ENCODE measurements at regions not wholly inside any gene's neighbourhood (a gene's known extent, or its start where the extent isn't known, plus 50 kb on each side); places are given as distances from the start of the nearest gene placed in this dataset.

DNA sequence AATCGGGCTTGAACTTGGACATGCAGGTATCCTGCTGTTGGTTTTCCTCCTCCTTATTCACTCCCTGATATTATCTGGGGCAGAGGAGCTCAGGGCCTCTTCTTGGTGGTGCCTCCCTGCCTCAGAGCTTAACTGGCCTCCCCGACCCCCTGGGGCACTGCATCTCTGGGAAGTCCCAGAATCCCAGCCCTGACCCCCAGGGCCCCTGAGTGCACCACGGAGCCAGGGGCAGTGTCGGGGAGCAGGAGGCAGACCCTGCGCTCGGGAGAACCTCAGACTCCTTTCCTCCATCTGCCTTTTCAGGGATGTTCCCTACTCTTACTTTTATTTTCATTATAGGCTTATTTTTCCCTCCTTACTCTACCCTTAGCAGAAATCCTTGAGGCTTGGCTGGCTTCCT is 537.0 kb downstream of the BRD1 start:
- TF ChIP-seq POLR2A (IDR thresholded peaks at IDR 0.05; ENCODE audit: low read depth, low read length) (no peak), POLR2AphosphoS5 (IDR thresholded peaks at IDR 0.05; ENCODE audit: low read depth, low read length) (no peak), TAF1 (IDR thresholded peaks at IDR 0.05; ENCODE audit: low read depth, low read length) (no peak), POU2F2 (IDR thresholded peaks at IDR 0.05; ENCODE audit: low read depth, low read length) (no peak), SPI1 (IDR thresholded peaks at IDR 0.05; ENCODE audit: low read depth, low read length) (no peak), PAX5 (IDR thresholded peaks at IDR 0.05; ENCODE audit: insufficient read depth, low read length, severe bottlenecking) (no peak)

Measured in GM12891 (cell line).